Osteoblast (primary cell): ENCODE measurements at regions not wholly inside any gene's neighbourhood (a gene's known extent, or its start where the extent isn't known, plus 50 kb on each side); places are given as distances from the start of the nearest gene placed in this dataset.

Source experiments
- DNase-seq: peaks from one replicate; pipeline ENCODE4 v3.0.0; 2011; ENCODE audit warnings: low spot score, mixed read lengths; ENCODE audit not compliant: insufficient read length; ENCODE audit errors: missing footprints
- H2AFZ ChIP-seq: 2 replicates; pipeline ENCODE4 v1.6.0; 2011; ENCODE audit warnings: mild to moderate bottlenecking, low read length
- H3K27ac ChIP-seq: 2 replicates; pipeline ENCODE4 v1.5.1; 2011; ENCODE audit warnings: mild to moderate bottlenecking, low read depth, low read length, moderate library complexity
- H3K27me3 ChIP-seq: 2 replicates; pipeline ENCODE4 v1.6.0; 2012; ENCODE audit warnings: mild to moderate bottlenecking, control low read depth, inconsistent platforms, low read length, moderate library complexity; ENCODE audit not compliant: insufficient read depth
- H3K36me3 ChIP-seq: 2 replicates; pipeline ENCODE4 v1.5.1; 2011; ENCODE audit warnings: mild to moderate bottlenecking, low read length, control low read depth, moderate library complexity; ENCODE audit not compliant: insufficient read depth
- H3K4me1 ChIP-seq: 2 replicates; pipeline ENCODE4 v1.5.1; 2011; ENCODE audit warnings: mild to moderate bottlenecking, low read length, control low read depth, moderate library complexity; ENCODE audit not compliant: insufficient read depth
- H3K4me2 ChIP-seq: 2 replicates; pipeline ENCODE4 v1.6.0; 2011; ENCODE audit warnings: mild to moderate bottlenecking, low read length; ENCODE audit not compliant: insufficient read depth
- H3K4me3 ChIP-seq: fragments of 200-600 bp; sonication (generic); 3 replicates; pipeline ENCODE4 v1.5.1; 2012; ENCODE audit warnings: mild to moderate bottlenecking, low read length, inconsistent platforms; ENCODE audit not compliant: insufficient read depth
- H3K79me2 ChIP-seq: 2 replicates; pipeline ENCODE4 v1.6.0; 2012; ENCODE audit warnings: mild to moderate bottlenecking, low read length, control low read depth, inconsistent platforms; ENCODE audit not compliant: insufficient read depth
- H3K9me3 ChIP-seq: 2 replicates; pipeline ENCODE4 v1.5.1; 2011; ENCODE audit warnings: low read depth, low read length, control low read depth
- H4K20me1 ChIP-seq: 2 replicates; pipeline ENCODE4 v1.6.0; 2012; ENCODE audit warnings: mild to moderate bottlenecking, low read length, control low read depth; ENCODE audit not compliant: insufficient read depth
- CTCF ChIP-seq: IDR thresholded peaks from 2 replicates; pipeline ENCODE4 v1.5.1; 2011; ENCODE audit warnings: mild to moderate bottlenecking, low read depth, low read length, moderate library complexity; ENCODE audit errors: extremely low read depth

DNA sequence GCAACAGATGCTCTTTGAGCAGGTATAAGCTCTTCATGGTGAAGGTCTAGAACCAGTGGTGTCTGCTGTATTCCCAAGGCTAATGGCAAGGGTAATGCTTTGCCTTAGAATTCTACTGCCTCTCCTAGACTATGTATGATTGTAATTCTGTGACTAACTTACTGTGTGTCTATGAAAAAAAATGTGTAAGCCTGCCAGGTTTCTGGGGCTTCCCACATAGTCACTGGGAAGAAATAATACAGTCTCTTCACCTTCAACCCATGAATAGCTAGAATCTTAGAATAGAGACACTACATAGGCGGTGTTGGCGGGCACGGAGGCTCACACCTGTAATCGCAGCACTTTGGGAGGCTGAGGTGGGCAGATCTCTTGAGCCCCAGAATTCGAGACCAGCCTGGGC lies 84.1 kb downstream of the C11orf91 start:
- no peaks in the 10 kb centered on the region for H3K79me2 ChIP-seq
- DNase-seq = peak; percentile 62
- no peak overlapping the region for H3K4me3 ChIP-seq
- no peaks in the 10 kb centered on the region for H3K9me3 ChIP-seq
- peaks cover 20% of the 10 kb centered on the region for H3K4me1 ChIP-seq
- no peaks in the 10 kb centered on the region for H3K27me3 ChIP-seq
- H2AFZ ChIP-seq = no peak overlapping the region
- peak overlapping the region; percentile 20 for H3K27ac ChIP-seq
- no peak overlapping the region for H3K4me2 ChIP-seq
- no peaks in the 10 kb centered on the region for H3K36me3 ChIP-seq
- H4K20me1 ChIP-seq = no peaks in the 10 kb centered on the region
- TF ChIP-seq CTCF = no peak

- TF ChIP-seq CTCF = no peak
- Histone ChIP-seq H3K9me3 (no peaks in the 10 kb centered on the region), H2AFZ (no peak overlapping the region), H3K4me3 (no peak overlapping the region), H3K4me2 (no peak overlapping the region), H3K4me1 (peaks cover 12% of the 10 kb centered on the region), H3K27me3 (no peaks in the 10 kb centered on the region), H3K36me3 (no peaks in the 10 kb centered on the region), H3K27ac (no peak overlapping the region), H3K79me2 (no peaks in the 10 kb centered on the region), H4K20me1 (no peaks in the 10 kb centered on the region)
- no peak for DNase-seq
Measured at GRCh38 chr11:33615751-33616150, 84.9 kb downstream of the C11orf91 start.

- no peaks in the 10 kb centered on the region for H3K9me3 ChIP-seq
- H3K4me2 ChIP-seq = no peak overlapping the region
- no peaks in the 10 kb centered on the region for H3K27me3 ChIP-seq
- no peak overlapping the region for H2AFZ ChIP-seq
- H3K27ac ChIP-seq = peak overlapping the region; percentile 47
- no peaks in the 10 kb centered on the region for H4K20me1 ChIP-seq
- no peak for DNase-seq
- H3K36me3 ChIP-seq = peaks cover 5% of the 10 kb centered on the region
- no peaks in the 10 kb centered on the region for H3K79me2 ChIP-seq
- no peak overlapping the region for H3K4me3 ChIP-seq
- TF ChIP-seq CTCF = no peak
- peaks cover 7% of the 10 kb centered on the region for H3K4me1 ChIP-seq
Measured at GRCh38 chr11:33613404-33613803, 87.2 kb downstream of the C11orf91 start.

DNA sequence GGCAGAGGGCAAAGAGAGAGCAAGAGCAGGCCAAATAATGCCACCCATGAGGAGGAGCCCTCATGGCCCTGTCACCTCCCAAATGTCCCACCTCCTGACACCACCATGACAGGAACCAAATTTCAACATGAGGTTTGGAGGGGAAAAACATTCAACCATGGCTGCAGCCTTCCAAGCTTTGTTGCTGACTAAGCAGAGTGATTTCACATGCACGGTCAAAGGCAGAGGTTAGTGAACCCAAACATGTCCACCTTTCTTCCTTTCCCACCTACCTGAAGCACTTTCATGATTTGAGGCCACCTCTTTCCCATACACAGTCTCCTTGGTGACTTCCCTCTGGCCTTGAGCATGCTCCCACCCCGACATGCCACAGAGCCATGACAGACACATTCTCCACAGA lies 89.7 kb downstream of the C11orf91 start:
- no peaks in the 10 kb centered on the region for H3K4me1 ChIP-seq
- no peaks in the 10 kb centered on the region for H3K79me2 ChIP-seq
- H3K4me3 ChIP-seq = no peak overlapping the region
- H3K9me3 ChIP-seq = no peaks in the 10 kb centered on the region
- H3K36me3 ChIP-seq = peaks cover 5% of the 10 kb centered on the region
- H3K4me2 ChIP-seq = no peak overlapping the region
- no peak for DNase-seq
- H2AFZ ChIP-seq = no peak overlapping the region
- H3K27me3 ChIP-seq = no peaks in the 10 kb centered on the region
- no peak overlapping the region for H3K27ac ChIP-seq
- TF ChIP-seq CTCF = no peak
- no peaks in the 10 kb centered on the region for H4K20me1 ChIP-seq
